Progenitor cell of endocrine pancreas (in vitro differentiated cells): ENCODE measurements at regions not wholly inside any gene's neighbourhood (a gene's known extent, or its start where the extent isn't known, plus 50 kb on each side); places are given as distances from the start of the nearest gene placed in this dataset.

ENCODE experiments used
- DNase-seq: peaks from one replicate; pipeline ENCODE4 v3.0.0; 2021; ENCODE audit warnings: low spot score; ENCODE audit not compliant: unreplicated experiment
- H3K27ac Mint-ChIP-seq: 2 replicates; pipeline ENCODE4 v1.8.0; 2021; ENCODE audit warnings: mild to moderate bottlenecking, moderate library complexity, mixed read lengths
- H3K27me3 Mint-ChIP-seq: 2 replicates; pipeline ENCODE4 v1.8.0; 2021; ENCODE audit warnings: mixed read lengths
- H3K36me3 Mint-ChIP-seq: 2 replicates; pipeline ENCODE4 v1.8.0; 2022; ENCODE audit warnings: mixed read lengths; ENCODE audit not compliant: insufficient read depth
- H3K4me1 Mint-ChIP-seq: 2 replicates; pipeline ENCODE4 v1.8.0; 2021; ENCODE audit warnings: low read depth, mixed read lengths
- H3K4me3 Mint-ChIP-seq: 2 replicates; pipeline ENCODE4 v1.8.0; 2021; ENCODE audit warnings: low read depth, mild to moderate bottlenecking, moderate library complexity, mixed read lengths
- H3K9me3 Mint-ChIP-seq: 2 replicates; pipeline ENCODE4 v1.8.0; 2021; ENCODE audit warnings: low read depth, mixed read lengths
- TF ChIP-seq, protein P1 (sequence below): fragments of 200-600 bp; sonication (generic); IDR thresholded peaks from one replicate; pipeline ENCODE4 v1.5.0; 2021; ENCODE audit warnings: antibody characterized with exemption, mild to moderate bottlenecking; ENCODE audit not compliant: unreplicated experiment

DNA sequence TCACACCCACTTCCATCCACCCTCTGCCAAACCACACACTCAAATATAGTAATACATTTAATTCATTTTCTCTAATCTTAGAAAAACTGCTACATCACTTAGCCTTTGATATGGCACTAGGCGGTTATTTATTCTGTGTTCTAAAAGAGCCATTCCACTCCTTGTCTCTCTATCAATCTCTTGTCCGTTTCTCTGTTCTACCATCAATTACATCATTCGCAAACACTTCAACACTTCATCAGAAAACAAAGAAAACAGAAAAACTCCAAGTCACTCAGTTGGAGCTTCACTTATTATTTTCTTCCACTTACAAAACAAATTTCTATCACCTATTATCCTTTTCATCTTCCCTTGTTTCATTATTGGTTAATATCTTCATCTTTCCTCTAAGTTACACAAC, 1523.0 kb downstream of the KCNT2 start:
- peaks cover 3% of the 10 kb centered on the region for H3K27me3 Mint-ChIP-seq
- TF ChIP-seq, protein P1, sequence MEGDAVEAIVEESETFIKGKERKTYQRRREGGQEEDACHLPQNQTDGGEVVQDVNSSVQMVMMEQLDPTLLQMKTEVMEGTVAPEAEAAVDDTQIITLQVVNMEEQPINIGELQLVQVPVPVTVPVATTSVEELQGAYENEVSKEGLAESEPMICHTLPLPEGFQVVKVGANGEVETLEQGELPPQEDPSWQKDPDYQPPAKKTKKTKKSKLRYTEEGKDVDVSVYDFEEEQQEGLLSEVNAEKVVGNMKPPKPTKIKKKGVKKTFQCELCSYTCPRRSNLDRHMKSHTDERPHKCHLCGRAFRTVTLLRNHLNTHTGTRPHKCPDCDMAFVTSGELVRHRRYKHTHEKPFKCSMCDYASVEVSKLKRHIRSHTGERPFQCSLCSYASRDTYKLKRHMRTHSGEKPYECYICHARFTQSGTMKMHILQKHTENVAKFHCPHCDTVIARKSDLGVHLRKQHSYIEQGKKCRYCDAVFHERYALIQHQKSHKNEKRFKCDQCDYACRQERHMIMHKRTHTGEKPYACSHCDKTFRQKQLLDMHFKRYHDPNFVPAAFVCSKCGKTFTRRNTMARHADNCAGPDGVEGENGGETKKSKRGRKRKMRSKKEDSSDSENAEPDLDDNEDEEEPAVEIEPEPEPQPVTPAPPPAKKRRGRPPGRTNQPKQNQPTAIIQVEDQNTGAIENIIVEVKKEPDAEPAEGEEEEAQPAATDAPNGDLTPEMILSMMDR = no peak
- no peaks in the 10 kb centered on the region for H3K36me3 Mint-ChIP-seq
- H3K27ac Mint-ChIP-seq = no peak overlapping the region
- no peaks in the 10 kb centered on the region for H3K4me1 Mint-ChIP-seq
- no peak overlapping the region for H3K4me3 Mint-ChIP-seq
- H3K9me3 Mint-ChIP-seq = no peaks in the 10 kb centered on the region
- DNase-seq = no peak

DNA sequence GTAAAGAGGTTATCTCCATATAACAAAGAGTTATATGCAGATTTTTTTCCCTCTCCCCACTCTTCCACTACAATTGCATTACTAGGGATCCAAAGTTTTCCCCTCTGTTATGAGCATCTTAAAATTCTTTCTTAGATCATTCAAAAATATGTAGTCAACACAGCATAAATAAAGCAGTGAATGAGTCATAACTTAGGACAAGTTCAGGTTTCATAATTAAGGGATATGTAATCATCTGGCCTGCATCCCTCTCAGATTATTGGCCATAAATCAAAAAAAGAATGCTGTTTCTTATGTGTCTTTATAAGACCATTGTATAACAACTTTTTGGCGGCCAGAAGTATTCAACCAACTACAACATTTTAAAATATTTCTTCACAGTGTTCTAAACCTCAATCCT, 1526.1 kb downstream of the KCNT2 start:
- TF ChIP-seq, protein P1 = no peak
- H3K36me3 Mint-ChIP-seq = no peaks in the 10 kb centered on the region
- H3K27ac Mint-ChIP-seq = no peak overlapping the region
- no peaks in the 10 kb centered on the region for H3K27me3 Mint-ChIP-seq
- H3K4me3 Mint-ChIP-seq = no peak overlapping the region
- no peak for DNase-seq
- H3K4me1 Mint-ChIP-seq = no peaks in the 10 kb centered on the region
- no peaks in the 10 kb centered on the region for H3K9me3 Mint-ChIP-seq

DNA sequence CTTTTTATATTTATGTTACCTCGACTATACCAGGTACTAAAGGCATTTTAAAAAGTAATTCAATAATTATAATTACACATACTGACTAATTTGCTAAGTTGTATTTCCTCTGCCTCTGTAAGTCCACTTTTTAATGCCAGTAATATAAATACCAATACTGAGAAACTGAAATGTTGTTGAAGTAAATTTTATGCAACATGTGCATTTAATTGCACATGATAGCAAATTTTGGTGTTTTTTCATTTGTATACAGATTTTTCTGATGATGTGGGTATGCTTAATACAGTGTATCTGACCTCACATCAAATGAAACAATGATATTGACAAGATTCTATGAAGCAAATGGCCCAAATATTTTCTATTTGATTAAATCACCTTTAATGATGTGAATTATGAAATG, 1531.6 kb downstream of the KCNT2 start:
- TF ChIP-seq, protein P1 = no peak
- no peaks in the 10 kb centered on the region for H3K27me3 Mint-ChIP-seq
- no peak overlapping the region for H3K4me3 Mint-ChIP-seq
- no peaks in the 10 kb centered on the region for H3K4me1 Mint-ChIP-seq
- no peak overlapping the region for H3K27ac Mint-ChIP-seq
- DNase-seq = no peak
- no peaks in the 10 kb centered on the region for H3K36me3 Mint-ChIP-seq
- no peaks in the 10 kb centered on the region for H3K9me3 Mint-ChIP-seq

DNA sequence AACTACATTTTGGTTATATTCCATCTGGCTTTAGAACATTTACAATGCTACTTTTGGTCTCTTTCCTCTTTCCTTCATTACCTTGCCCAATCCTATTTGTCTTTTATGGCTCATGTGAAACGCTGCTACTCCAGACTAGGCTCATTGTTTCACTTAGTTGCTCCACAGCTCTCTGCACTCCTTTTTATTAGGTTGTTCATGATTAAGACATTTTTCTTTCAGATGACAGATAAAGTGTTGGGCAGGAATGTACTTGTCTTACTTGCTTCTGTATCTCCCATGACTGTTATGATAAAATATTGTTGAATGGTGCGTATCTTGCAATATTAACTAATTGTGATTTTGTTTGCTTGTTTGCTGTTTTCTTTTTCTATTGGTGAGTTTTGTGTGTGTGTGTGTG, 1532.3 kb downstream of the KCNT2 start:
- no peaks in the 10 kb centered on the region for H3K27me3 Mint-ChIP-seq
- H3K9me3 Mint-ChIP-seq = no peaks in the 10 kb centered on the region
- H3K4me1 Mint-ChIP-seq = no peaks in the 10 kb centered on the region
- no peak overlapping the region for H3K4me3 Mint-ChIP-seq
- no peak overlapping the region for H3K27ac Mint-ChIP-seq
- TF ChIP-seq, protein P1 = no peak
- H3K36me3 Mint-ChIP-seq = no peaks in the 10 kb centered on the region
- DNase-seq = no peak

DNA sequence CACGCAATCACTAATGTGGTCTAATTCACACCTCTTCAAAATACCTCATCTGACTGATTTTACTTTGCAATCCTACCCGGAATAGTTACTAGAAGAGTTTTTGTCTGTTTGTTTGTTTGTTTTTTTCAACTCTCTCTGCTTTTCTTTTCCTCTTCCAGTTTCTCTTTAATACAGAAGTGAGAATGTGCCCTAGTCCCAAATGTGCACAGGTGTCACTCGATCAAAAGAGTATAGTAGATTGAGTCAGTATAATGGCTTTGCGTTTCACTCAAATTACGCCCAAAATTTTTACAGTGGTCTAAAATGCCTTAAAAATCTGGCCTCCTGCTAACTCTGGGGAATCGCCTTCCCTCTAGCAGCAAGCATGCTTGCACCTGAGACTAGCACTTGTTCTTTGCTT, 1536.8 kb downstream of the KCNT2 start:
- H3K4me3 Mint-ChIP-seq = no peak overlapping the region
- no peaks in the 10 kb centered on the region for H3K4me1 Mint-ChIP-seq
- H3K27ac Mint-ChIP-seq = no peak overlapping the region
- TF ChIP-seq, protein P1 = no peak
- no peaks in the 10 kb centered on the region for H3K27me3 Mint-ChIP-seq
- no peaks in the 10 kb centered on the region for H3K9me3 Mint-ChIP-seq
- no peaks in the 10 kb centered on the region for H3K36me3 Mint-ChIP-seq
- DNase-seq = no peak
